Mucosa of gallbladder (tissue), 1 donor: ENCODE measurements at regions not wholly inside any gene's neighbourhood (a gene's known extent, or its start where the extent isn't known, plus 50 kb on each side); places are given as distances from the start of the nearest gene placed in this dataset.

Source experiments
- DNase-seq: peaks from one replicate; pipeline ENCODE4 v3.0.0-alpha.2; 2020; ENCODE audit warnings: low spot score
- donor health status: DM: no; HTN: no; CAD: no.

GRCh38 chr20:52267418-52267817 is 75.8 kb upstream of the ZFP64 start:
- DNase-seq, result no peak

GRCh38 chr20:52263757-52264156 is 72.2 kb upstream of the ZFP64 start:
- DNase-seq, result no peak

- no peak for DNase-seq
Measured at GRCh38 chr20:52261792-52262191, 70.2 kb upstream of the ZFP64 start.

GRCh38 chr20:52259295-52259694 is 67.7 kb upstream of the ZFP64 start:
- no peak for DNase-seq

GRCh38 chr20:52256454-52256853 is 64.9 kb upstream of the ZFP64 start:
- no peak for DNase-seq

- DNase-seq, result no peak
Measured at GRCh38 chr20:52252664-52253063, 61.1 kb upstream of the ZFP64 start.

- DNase-seq, result no peak
Measured at GRCh38 chr20:52251827-52252226, 60.2 kb upstream of the ZFP64 start.

GRCh38 chr20:52251136-52251700 is 59.6 kb upstream of the ZFP64 start:
- no peak for DNase-seq

GRCh38 chr20:52247548-52247947 is 56.0 kb upstream of the ZFP64 start:
- DNase-seq, result no peak

- no peak for DNase-seq
Measured at GRCh38 chr20:52246366-52246765, 54.8 kb upstream of the ZFP64 start.

GRCh38 chr20:52244702-52245101 is 53.1 kb upstream of the ZFP64 start:
- DNase-seq, result no peak

GRCh38 chr20:52242237-52243230 is 51.0 kb upstream of the ZFP64 start:
- no peak for DNase-seq
